Stimulated activated CD8-positive, alpha-beta memory T cell treated with anti-CD3 and anti-CD28 coated beads, Interleukin-4, amount 100 ng/mL, for 48 hours (primary cell): ENCODE measurements at regions not wholly inside any gene's neighbourhood (a gene's known extent, or its start where the extent isn't known, plus 50 kb on each side); places are given as distances from the start of the nearest gene placed in this dataset.

Experiments used
- DNase-seq: peaks from one replicate; pipeline ENCODE4 v3.0.0-alpha.2; 2020

- no peak for DNase-seq
Measured at GRCh38 chr5:167671176-167671575, 620.3 kb upstream of the WWC1 start.

GRCh38 chr5:167673942-167674341 is 617.5 kb upstream of the WWC1 start:
- DNase-seq, result no peak

- no peak for DNase-seq
Measured at GRCh38 chr5:167678481-167678880, 613.0 kb upstream of the WWC1 start.

GRCh38 chr5:167684251-167684650 is 607.2 kb upstream of the WWC1 start:
- no peak for DNase-seq

- DNase-seq, result no peak
Measured at GRCh38 chr5:167688341-167689130, 602.9 kb upstream of the WWC1 start.

- DNase-seq, result no peak
Measured at GRCh38 chr5:167694325-167695147, 596.9 kb upstream of the WWC1 start.

GRCh38 chr5:167696558-167697314 is 594.7 kb upstream of the WWC1 start:
- DNase-seq, result no peak

- DNase-seq, result no peak
Measured at GRCh38 chr5:167699432-167699831, 592.0 kb upstream of the WWC1 start.

- DNase-seq, result no peak
Measured at GRCh38 chr5:167701051-167701450, 590.4 kb upstream of the WWC1 start.

GRCh38 chr5:167702014-167702413 is 589.4 kb upstream of the WWC1 start:
- no peak for DNase-seq

GRCh38 chr5:167708449-167708848 is 583.0 kb upstream of the WWC1 start:
- DNase-seq, result no peak

- DNase-seq, result no peak
Measured at GRCh38 chr5:167709625-167710024, 581.8 kb upstream of the WWC1 start.

GRCh38 chr5:167710444-167711073 is 580.9 kb upstream of the WWC1 start:
- DNase-seq, result no peak

- no peak for DNase-seq
Measured at GRCh38 chr5:167712986-167713585, 578.4 kb upstream of the WWC1 start.

- DNase-seq, result no peak
Measured at GRCh38 chr5:167713896-167714295, 577.5 kb upstream of the WWC1 start.

GRCh38 chr5:167716126-167716775 is 575.2 kb upstream of the WWC1 start:
- no peak for DNase-seq

GRCh38 chr5:167720259-167720658 is 571.2 kb upstream of the WWC1 start:
- DNase-seq, result no peak

GRCh38 chr5:167720676-167721260 is 570.7 kb upstream of the WWC1 start:
- no peak for DNase-seq

GRCh38 chr5:167721926-167722440 is 569.5 kb upstream of the WWC1 start:
- no peak for DNase-seq

- peak; percentile 77 for DNase-seq
Measured at GRCh38 chr5:167723254-167723871, 568.1 kb upstream of the WWC1 start.

GRCh38 chr5:167725264-167725663 is 566.2 kb upstream of the WWC1 start:
- no peak for DNase-seq
